ENCODE measurements at regions not wholly inside any gene's neighbourhood (a gene's known extent, or its start where the extent isn't known, plus 50 kb on each side); places are given as distances from the start of the nearest gene placed in this dataset.

GRCh38 chr7:66508431-66508830 lies 120.2 kb upstream of the KCTD7 start:
- peaks cover 15% of the 10 kb centered on the region for H3K27me3 ChIP-seq
- TF ChIP-seq, protein P1, sequence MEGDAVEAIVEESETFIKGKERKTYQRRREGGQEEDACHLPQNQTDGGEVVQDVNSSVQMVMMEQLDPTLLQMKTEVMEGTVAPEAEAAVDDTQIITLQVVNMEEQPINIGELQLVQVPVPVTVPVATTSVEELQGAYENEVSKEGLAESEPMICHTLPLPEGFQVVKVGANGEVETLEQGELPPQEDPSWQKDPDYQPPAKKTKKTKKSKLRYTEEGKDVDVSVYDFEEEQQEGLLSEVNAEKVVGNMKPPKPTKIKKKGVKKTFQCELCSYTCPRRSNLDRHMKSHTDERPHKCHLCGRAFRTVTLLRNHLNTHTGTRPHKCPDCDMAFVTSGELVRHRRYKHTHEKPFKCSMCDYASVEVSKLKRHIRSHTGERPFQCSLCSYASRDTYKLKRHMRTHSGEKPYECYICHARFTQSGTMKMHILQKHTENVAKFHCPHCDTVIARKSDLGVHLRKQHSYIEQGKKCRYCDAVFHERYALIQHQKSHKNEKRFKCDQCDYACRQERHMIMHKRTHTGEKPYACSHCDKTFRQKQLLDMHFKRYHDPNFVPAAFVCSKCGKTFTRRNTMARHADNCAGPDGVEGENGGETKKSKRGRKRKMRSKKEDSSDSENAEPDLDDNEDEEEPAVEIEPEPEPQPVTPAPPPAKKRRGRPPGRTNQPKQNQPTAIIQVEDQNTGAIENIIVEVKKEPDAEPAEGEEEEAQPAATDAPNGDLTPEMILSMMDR (IDR thresholded peaks at IDR 0.05): no peak
- TF ChIP-seq POLR2A (IDR thresholded peaks at IDR 0.05): no peak
- TF ChIP-seq POLR2AphosphoS5 (IDR thresholded peaks at IDR 0.05): no peak
- no peaks in the 10 kb centered on the region for H3K36me3 ChIP-seq
- peaks cover 9% of the 10 kb centered on the region for H3K4me1 ChIP-seq
- DNase-seq (ENCODE audit: low spot score in 2 of 2): no peak
- H3K9me3 ChIP-seq: no peaks in the 10 kb centered on the region
- H3K27ac ChIP-seq: no peak overlapping the region
- H3K4me3 ChIP-seq: no peak overlapping the region

GRCh38 chr7:66514050-66514449 lies 114.6 kb upstream of the KCTD7 start:
- 78% methylated on average over 9 of the region's 9 CpGs for WGBS
- Histone ChIP-seq H3K36me3 (no peaks in the 10 kb centered on the region), H3K4me1 (no peaks in the 10 kb centered on the region), H3K27ac (no peak overlapping the region), H3K27me3 (no peaks in the 10 kb centered on the region), H3K9me3 (no peaks in the 10 kb centered on the region), H3K4me3 (no peak overlapping the region)
- TF ChIP-seq POLR2A (IDR thresholded peaks at IDR 0.05) (no peak), EP300 (IDR thresholded peaks at IDR 0.05) (no peak), POLR2AphosphoS5 (IDR thresholded peaks at IDR 0.05) (no peak)
- TF ChIP-seq, protein P1 (IDR thresholded peaks at IDR 0.05): no peak
- no peak for DNase-seq (ENCODE audit: low spot score in 2 of 2)

DNA sequence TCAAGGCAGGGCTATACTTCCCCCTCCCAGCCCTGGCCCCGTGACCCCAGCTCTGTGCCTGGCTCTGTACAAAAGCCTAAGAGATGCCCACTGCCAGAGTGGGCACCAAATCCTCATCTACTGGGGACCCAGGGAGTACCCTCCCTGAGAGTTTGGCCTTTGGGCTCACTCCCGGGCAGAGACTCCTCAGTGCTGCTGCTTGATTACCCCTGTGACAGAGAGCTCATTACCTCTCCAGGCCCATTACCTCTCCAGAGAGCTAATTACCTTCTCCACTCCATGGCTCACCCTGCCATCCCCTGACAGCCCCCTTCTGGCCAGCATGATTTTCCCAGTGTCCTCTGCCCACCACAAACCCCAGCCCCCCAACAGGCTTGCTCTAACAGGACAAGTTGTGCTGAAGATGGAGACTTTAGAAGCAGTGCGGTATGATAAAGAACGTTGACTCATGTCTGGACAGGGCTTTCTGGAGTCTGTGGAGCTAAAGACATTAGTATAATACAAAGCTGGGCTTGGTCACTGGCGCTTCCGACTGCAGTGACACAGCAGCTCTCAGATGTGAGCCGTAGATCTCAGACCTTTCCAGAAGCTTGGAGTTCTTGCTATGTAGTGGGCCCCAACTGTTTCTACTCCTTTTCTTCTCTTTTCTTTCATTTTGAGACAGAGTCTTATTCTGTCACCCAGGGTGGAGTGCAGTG lies 111.3 kb upstream of the KCTD7 start:
- Histone ChIP-seq H3K9me3 (no peaks in the 10 kb centered on the region), H3K4me1 (no peaks in the 10 kb centered on the region), H3K36me3 (no peaks in the 10 kb centered on the region), H3K4me3 (no peak overlapping the region), H3K27ac (no peak overlapping the region), H3K27me3 (no peaks in the 10 kb centered on the region)
- DNase-seq (ENCODE audit: low spot score in 2 of 2): no peak
- TF ChIP-seq, protein P1 (IDR thresholded peaks at IDR 0.05): no peak
- no peak for TF ChIP-seq POLR2A (IDR thresholded peaks at IDR 0.05)
- TF ChIP-seq POLR2AphosphoS5 (IDR thresholded peaks at IDR 0.05): no peak
- no peak for TF ChIP-seq EP300 (IDR thresholded peaks at IDR 0.05)
- WGBS: 80% methylated on average over 7 of the region's 7 CpGs

- Histone ChIP-seq H3K4me3 (no peak overlapping the region), H3K27me3 (no peaks in the 10 kb centered on the region), H3K27ac (no peak overlapping the region), H3K4me1 (no peaks in the 10 kb centered on the region), H3K9me3 (no peaks in the 10 kb centered on the region), H3K36me3 (no peaks in the 10 kb centered on the region)
- WGBS: no CpG with 5 or more reads among the region's 14 CpGs
- DNase-seq (ENCODE audit: low spot score in 2 of 2): no peak
- TF ChIP-seq EP300 (IDR thresholded peaks at IDR 0.05) (no peak), POLR2A (IDR thresholded peaks at IDR 0.05) (no peak), POLR2AphosphoS5 (IDR thresholded peaks at IDR 0.05) (no peak)
- TF ChIP-seq, protein P1 (IDR thresholded peaks at IDR 0.05): no peak
Observed at GRCh38 chr7:66518151-66518691, 110.5 kb upstream of the KCTD7 start.

DNA sequence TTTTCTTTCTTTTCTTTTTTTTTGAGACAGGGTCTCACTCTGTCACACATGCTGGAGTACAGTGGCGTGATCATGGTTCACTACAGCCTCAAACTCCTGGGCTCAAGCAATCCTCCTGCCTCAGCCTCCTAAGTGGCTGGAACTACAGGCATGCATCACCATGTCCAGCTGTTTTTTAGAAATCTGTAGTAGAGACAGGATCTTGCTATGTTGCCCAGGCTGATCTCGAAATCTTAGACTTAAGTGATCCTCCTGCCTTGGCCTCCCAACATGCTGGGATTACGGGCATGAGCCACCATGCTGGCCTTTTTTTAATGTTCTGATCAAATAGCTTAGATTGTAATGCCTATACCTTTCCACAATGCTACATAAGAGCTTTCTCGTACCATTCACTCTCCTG lies 107.0 kb upstream of the KCTD7 start:
- 91% methylated on average over 4 of the region's 4 CpGs for WGBS
- Histone ChIP-seq H3K9me3 (no peaks in the 10 kb centered on the region), H3K27ac (no peak overlapping the region), H3K4me3 (no peak overlapping the region), H3K36me3 (no peaks in the 10 kb centered on the region), H3K4me1 (no peaks in the 10 kb centered on the region), H3K27me3 (no peaks in the 10 kb centered on the region)
- DNase-seq (ENCODE audit: low spot score in 2 of 2): no peak
- TF ChIP-seq POLR2A (IDR thresholded peaks at IDR 0.05) (no peak), POLR2AphosphoS5 (IDR thresholded peaks at IDR 0.05) (no peak), EP300 (IDR thresholded peaks at IDR 0.05) (no peak)
- TF ChIP-seq, protein P1 (IDR thresholded peaks at IDR 0.05): no peak

All from suprapubic skin (tissue), 4 donors.